MCF 10A (cell line): ENCODE measurements at regions not wholly inside any gene's neighbourhood (a gene's known extent, or its start where the extent isn't known, plus 50 kb on each side); places are given as distances from the start of the nearest gene placed in this dataset.

Source experiments
- BruUV-seq: library from RNA; stranded (reverse); fragments of 400-500 nt; replicated peaks from 2 replicates; lab custom pipeline; 2021; lab: Mats Ljungman, UMichigan
- CTCF ChIA-PET: fragments of 300-600 bp; sonication (Branson Sonifier 250); formaldehyde crosslinking; extraction: SDS; loops from one replicate; lab custom pipeline; 2021; ENCODE audit warnings: antibody characterized with exemption, inconsistent platforms; lab: Yijun Ruan, JAX
- POLR2A ChIA-PET: fragments of 300-600, 350-650 bp; sonication (Branson Sonifier 250); formaldehyde crosslinking; extraction: SDS; loops from one replicate; lab custom pipeline; 2020; ENCODE audit warnings: antibody characterized with exemption, inconsistent platforms; lab: Yijun Ruan, JAX
- DNase-seq: peaks from one replicate; pipeline ENCODE4 v3.0.0-alpha.2; 2018; ENCODE audit not compliant: unreplicated experiment
- H3K27ac Mint-ChIP-seq: one replicate; pipeline ENCODE4 v1.8.0; 2022; ENCODE audit warnings: mild to moderate bottlenecking, low read depth, mixed read lengths; ENCODE audit not compliant: unreplicated experiment
- H3K27me3 Mint-ChIP-seq: one replicate; pipeline ENCODE4 v1.8.0; 2022; ENCODE audit warnings: mixed read lengths; ENCODE audit not compliant: insufficient read depth, unreplicated experiment
- H3K36me3 Mint-ChIP-seq: one replicate; pipeline ENCODE4 v1.8.0; 2022; ENCODE audit warnings: mild to moderate bottlenecking, moderate library complexity, mixed read lengths; ENCODE audit not compliant: insufficient read depth, unreplicated experiment
- H3K4me1 Mint-ChIP-seq: one replicate; pipeline ENCODE4 v1.8.0; 2022; ENCODE audit warnings: mixed read lengths; ENCODE audit not compliant: insufficient read depth, unreplicated experiment
- H3K4me3 Mint-ChIP-seq: one replicate; pipeline ENCODE4 v1.8.0; 2022; ENCODE audit warnings: mild to moderate bottlenecking, moderate library complexity, mixed read lengths; ENCODE audit not compliant: unreplicated experiment
- H3K9me3 Mint-ChIP-seq: one replicate; pipeline ENCODE4 v1.8.0; 2022; ENCODE audit warnings: mixed read lengths; ENCODE audit not compliant: unreplicated experiment
- intact Hi-C: fragments of 100-400 bp; cut with micrococcal nuclease; formaldehyde crosslinking; loops from 2 replicates; pipeline ENCODE4 v1.14.1; 2022
- TF ChIP-seq, protein P1 (sequence below): fragments of 200-600 bp; IDR thresholded peaks from one replicate; pipeline ENCODE4 v1.8.0; 2022; ENCODE audit warnings: antibody characterized with exemption, mild to moderate bottlenecking; ENCODE audit not compliant: unreplicated experiment

GRCh38 chr9:1726993-1727759 lies 288.0 kb upstream of the SMARCA2 start:
- Mint-ChIP-seq H3K9me3 (no peaks in the 10 kb centered on the region), H3K4me1 (no peaks in the 10 kb centered on the region), H3K27me3 (peaks cover 60% of the 10 kb centered on the region), H3K4me3 (no peak overlapping the region), H3K27ac (no peak overlapping the region), H3K36me3 (no peaks in the 10 kb centered on the region)
- TF ChIP-seq, protein P1, sequence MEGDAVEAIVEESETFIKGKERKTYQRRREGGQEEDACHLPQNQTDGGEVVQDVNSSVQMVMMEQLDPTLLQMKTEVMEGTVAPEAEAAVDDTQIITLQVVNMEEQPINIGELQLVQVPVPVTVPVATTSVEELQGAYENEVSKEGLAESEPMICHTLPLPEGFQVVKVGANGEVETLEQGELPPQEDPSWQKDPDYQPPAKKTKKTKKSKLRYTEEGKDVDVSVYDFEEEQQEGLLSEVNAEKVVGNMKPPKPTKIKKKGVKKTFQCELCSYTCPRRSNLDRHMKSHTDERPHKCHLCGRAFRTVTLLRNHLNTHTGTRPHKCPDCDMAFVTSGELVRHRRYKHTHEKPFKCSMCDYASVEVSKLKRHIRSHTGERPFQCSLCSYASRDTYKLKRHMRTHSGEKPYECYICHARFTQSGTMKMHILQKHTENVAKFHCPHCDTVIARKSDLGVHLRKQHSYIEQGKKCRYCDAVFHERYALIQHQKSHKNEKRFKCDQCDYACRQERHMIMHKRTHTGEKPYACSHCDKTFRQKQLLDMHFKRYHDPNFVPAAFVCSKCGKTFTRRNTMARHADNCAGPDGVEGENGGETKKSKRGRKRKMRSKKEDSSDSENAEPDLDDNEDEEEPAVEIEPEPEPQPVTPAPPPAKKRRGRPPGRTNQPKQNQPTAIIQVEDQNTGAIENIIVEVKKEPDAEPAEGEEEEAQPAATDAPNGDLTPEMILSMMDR, result peak; percentile 7
- ChIA-PET CTCF (interaction anchor here (0.6 to 0.9 kb wide), 3 partner anchors 10 to 321 kb away, joined by 3 to 4 read pairs (median 3); no protein-coding TSS in a partner anchor), POLR2A (no interaction called here)
- intact Hi-C loops, result no loop called here
- BruUV-seq, result no TSS peak
- peak; percentile 5 for DNase-seq

DNA sequence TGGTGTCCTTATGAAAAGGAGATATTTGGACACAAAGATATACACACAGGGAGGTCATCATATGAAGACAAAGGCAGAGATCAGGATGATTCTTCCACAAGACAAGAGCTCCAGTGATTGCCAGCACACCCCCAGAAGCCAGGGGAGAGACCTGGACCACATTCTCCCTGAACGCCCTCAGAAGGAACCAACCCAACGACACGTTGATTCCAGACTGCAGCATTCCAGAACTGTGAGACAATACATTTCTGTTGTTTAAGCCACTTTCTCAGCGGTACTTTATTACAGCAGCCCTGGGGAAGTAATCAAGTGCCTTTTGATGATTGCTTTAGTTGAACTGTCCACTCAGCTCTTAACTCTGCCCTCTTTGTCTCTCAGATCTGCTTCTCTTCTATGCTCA lies 285.5 kb upstream of the SMARCA2 start:
- no peak overlapping the region for H3K27ac Mint-ChIP-seq
- no peak for DNase-seq
- peaks cover 70% of the 10 kb centered on the region for H3K27me3 Mint-ChIP-seq
- intact Hi-C loops, result no loop called here
- no peaks in the 10 kb centered on the region for H3K9me3 Mint-ChIP-seq
- TF ChIP-seq, protein P1, result no peak
- ChIA-PET CTCF (interaction anchor here (0.6 to 1.8 kb wide), 5 partner anchors 9 to 838 kb away, joined by 3 to 10 read pairs (median 4); no protein-coding TSS in a partner anchor), POLR2A (no interaction called here)
- H3K36me3 Mint-ChIP-seq, result no peaks in the 10 kb centered on the region
- no peak overlapping the region for H3K4me3 Mint-ChIP-seq
- no TSS peak for BruUV-seq
- H3K4me1 Mint-ChIP-seq, result no peaks in the 10 kb centered on the region

- BruUV-seq, result no TSS peak
- peak; percentile 36 for DNase-seq
- H3K9me3 Mint-ChIP-seq, result no peaks in the 10 kb centered on the region
- TF ChIP-seq, protein P1, result peak; percentile 36
- intact Hi-C loops, result no loop called here
- no peaks in the 10 kb centered on the region for H3K36me3 Mint-ChIP-seq
- peaks cover 50% of the 10 kb centered on the region for H3K27me3 Mint-ChIP-seq
- no peak overlapping the region for H3K27ac Mint-ChIP-seq
- POLR2A ChIA-PET, result interaction anchor here (0.6 to 1.1 kb wide), 3 partner anchors 35 to 121 kb away, joined by 3 read pairs; no protein-coding TSS in a partner anchor
- H3K4me1 Mint-ChIP-seq, result no peaks in the 10 kb centered on the region
- no peak overlapping the region for H3K4me3 Mint-ChIP-seq
- CTCF ChIA-PET, result interaction anchor here (0.5 to 2.7 kb wide), 44 partner anchors 9 to 857 kb away, joined by 3 to 22 read pairs (median 4); no protein-coding TSS in a partner anchor
Observed at GRCh38 chr9:1732670-1733069, 282.5 kb upstream of the SMARCA2 start.

GRCh38 chr9:1738511-1739100 lies 276.5 kb upstream of the SMARCA2 start:
- ChIA-PET CTCF (no interaction called here), POLR2A (no interaction called here)

More at GRCh38 chr9:1738511-1739100, 276.5 kb upstream of the SMARCA2 start:
- H3K4me1 Mint-ChIP-seq, result no peaks in the 10 kb centered on the region
- no peaks in the 10 kb centered on the region for H3K27me3 Mint-ChIP-seq
- DNase-seq, result no peak
- BruUV-seq, result no TSS peak
- H3K4me3 Mint-ChIP-seq, result no peak overlapping the region
- no peak overlapping the region for H3K27ac Mint-ChIP-seq
- TF ChIP-seq, protein P1, result no peak
- no peaks in the 10 kb centered on the region for H3K9me3 Mint-ChIP-seq
- intact Hi-C loops, result no loop called here
- no peaks in the 10 kb centered on the region for H3K36me3 Mint-ChIP-seq
